ENCODE measurements at regions not wholly inside any gene's neighbourhood (a gene's known extent, or its start where the extent isn't known, plus 50 kb on each side); places are given as distances from the start of the nearest gene placed in this dataset.

DNA sequence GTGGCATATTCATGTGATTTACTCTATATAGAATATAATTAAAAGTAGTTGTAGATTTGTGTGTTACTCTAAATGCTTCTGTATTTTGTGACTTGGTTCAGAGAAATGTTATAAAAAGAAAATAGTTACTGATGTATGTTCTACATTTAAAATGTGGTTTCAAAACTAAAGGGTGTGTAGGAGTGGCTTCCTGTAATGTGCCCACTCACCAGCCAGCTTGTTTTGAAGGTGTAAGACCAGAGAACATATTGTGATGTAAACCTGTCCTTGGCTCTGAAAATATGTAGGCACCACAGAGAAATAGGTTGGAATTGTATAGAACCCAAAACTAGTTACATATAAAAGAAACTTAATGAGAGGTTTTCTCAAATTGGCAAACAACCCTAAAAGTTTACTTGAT, 51.2 kb upstream of the ARRDC3 start:
- TF ChIP-seq, protein P1, sequence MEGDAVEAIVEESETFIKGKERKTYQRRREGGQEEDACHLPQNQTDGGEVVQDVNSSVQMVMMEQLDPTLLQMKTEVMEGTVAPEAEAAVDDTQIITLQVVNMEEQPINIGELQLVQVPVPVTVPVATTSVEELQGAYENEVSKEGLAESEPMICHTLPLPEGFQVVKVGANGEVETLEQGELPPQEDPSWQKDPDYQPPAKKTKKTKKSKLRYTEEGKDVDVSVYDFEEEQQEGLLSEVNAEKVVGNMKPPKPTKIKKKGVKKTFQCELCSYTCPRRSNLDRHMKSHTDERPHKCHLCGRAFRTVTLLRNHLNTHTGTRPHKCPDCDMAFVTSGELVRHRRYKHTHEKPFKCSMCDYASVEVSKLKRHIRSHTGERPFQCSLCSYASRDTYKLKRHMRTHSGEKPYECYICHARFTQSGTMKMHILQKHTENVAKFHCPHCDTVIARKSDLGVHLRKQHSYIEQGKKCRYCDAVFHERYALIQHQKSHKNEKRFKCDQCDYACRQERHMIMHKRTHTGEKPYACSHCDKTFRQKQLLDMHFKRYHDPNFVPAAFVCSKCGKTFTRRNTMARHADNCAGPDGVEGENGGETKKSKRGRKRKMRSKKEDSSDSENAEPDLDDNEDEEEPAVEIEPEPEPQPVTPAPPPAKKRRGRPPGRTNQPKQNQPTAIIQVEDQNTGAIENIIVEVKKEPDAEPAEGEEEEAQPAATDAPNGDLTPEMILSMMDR (IDR thresholded peaks at IDR 0.05 in 4 of 5, conservative IDR thresholded peaks at IDR 0.05 in 1 of 5): no peak
- TF ChIP-seq POLR2A (IDR thresholded peaks at IDR 0.05): no peak
